ENCODE measurements at regions not wholly inside any gene's neighbourhood (a gene's known extent, or its start where the extent isn't known, plus 50 kb on each side); places are given as distances from the start of the nearest gene placed in this dataset.

DNA sequence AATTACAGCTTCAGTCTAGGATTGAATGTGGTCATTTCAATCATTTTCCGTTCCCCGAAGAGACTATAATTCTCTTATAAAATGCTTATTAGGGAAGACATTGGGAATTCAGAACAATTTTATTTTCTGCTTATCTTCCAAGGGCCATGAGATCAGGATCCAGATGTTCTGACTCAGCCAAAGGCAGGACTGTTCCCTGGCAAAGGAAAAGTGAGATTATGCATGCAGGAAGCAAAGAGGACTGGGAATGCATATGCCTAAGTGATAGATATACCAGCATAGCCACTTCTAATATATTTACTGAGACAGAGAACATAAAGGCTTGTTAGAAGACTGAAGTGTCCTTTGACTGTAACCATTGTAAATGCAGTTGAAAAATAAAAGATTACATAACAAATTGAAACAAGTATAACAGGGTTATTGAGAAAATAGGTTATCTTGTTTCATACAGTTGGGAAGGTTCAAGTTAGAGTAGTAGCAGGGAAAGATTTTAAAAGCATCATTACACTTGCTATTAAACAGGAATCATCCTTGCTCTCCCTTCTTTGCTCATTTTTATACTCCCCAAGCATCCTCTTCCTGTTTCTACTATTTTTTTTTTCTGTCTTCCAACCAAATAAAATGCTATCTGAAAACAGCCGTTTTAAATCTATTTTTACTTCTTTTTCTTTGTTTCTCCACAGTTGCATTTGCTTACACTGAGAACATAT lies 439.6 kb upstream of the ADAMTS5 start:
- Histone ChIP-seq H3K79me2 (replicated peaks; ENCODE audit: insufficient read depth) (no peaks in the 10 kb centered on the region), H3F3A (replicated peaks; ENCODE audit: low read depth) (no peaks in the 10 kb centered on the region), H3K27ac (ENCODE audit: low read depth) (no peak overlapping the region), H3K4me2 (peak overlapping the region; percentile 36; the same call in 1 of the 2 replicates), H3K4me1 (ENCODE audit: insufficient read depth) (peaks cover 10% of the 10 kb centered on the region; the same call in 1 of the 2 replicates), H3K27me3 (ENCODE audit: insufficient read depth) (no peaks in the 10 kb centered on the region), H3K9me2 (ENCODE audit: insufficient read depth) (no peaks in the 10 kb centered on the region), H3K4me3 (no peak overlapping the region), H4K20me1 (replicated peaks; ENCODE audit: insufficient read depth) (no peaks in the 10 kb centered on the region), H3K36me3 (ENCODE audit: insufficient read depth) (no peaks in the 10 kb centered on the region), H2AFZ (no peak overlapping the region)
- H3K27ac Mint-ChIP-seq: peak overlapping the region; percentile 80
- H3K27me3 Mint-ChIP-seq (ENCODE audit: insufficient read depth, low read depth, poor library complexity): peaks cover 2% of the 10 kb centered on the region
- H3K9me3 Mint-ChIP-seq: no peaks in the 10 kb centered on the region
- H3K4me1 Mint-ChIP-seq: peaks cover 7% of the 10 kb centered on the region; the same call in 2 of the 3 replicates
- no peak for DNase-seq (ENCODE audit: low spot score)
- TF ChIP-seq ZNF114 (CRISPR knock-in tag; IDR thresholded peaks at IDR 0.05): no peak
- no peak for TF ChIP-seq STAT1 (IDR thresholded peaks at IDR 0.05; ENCODE audit: unreplicated experiment)
- TF ChIP-seq EZH2 (IDR thresholded peaks at IDR 0.05; ENCODE audit: low read depth, unreplicated experiment): no peak
- TF ChIP-seq POLR2AphosphoS5 (IDR thresholded peaks at IDR 0.05; ENCODE audit: low read depth): no peak
- TF ChIP-seq, protein P1, sequence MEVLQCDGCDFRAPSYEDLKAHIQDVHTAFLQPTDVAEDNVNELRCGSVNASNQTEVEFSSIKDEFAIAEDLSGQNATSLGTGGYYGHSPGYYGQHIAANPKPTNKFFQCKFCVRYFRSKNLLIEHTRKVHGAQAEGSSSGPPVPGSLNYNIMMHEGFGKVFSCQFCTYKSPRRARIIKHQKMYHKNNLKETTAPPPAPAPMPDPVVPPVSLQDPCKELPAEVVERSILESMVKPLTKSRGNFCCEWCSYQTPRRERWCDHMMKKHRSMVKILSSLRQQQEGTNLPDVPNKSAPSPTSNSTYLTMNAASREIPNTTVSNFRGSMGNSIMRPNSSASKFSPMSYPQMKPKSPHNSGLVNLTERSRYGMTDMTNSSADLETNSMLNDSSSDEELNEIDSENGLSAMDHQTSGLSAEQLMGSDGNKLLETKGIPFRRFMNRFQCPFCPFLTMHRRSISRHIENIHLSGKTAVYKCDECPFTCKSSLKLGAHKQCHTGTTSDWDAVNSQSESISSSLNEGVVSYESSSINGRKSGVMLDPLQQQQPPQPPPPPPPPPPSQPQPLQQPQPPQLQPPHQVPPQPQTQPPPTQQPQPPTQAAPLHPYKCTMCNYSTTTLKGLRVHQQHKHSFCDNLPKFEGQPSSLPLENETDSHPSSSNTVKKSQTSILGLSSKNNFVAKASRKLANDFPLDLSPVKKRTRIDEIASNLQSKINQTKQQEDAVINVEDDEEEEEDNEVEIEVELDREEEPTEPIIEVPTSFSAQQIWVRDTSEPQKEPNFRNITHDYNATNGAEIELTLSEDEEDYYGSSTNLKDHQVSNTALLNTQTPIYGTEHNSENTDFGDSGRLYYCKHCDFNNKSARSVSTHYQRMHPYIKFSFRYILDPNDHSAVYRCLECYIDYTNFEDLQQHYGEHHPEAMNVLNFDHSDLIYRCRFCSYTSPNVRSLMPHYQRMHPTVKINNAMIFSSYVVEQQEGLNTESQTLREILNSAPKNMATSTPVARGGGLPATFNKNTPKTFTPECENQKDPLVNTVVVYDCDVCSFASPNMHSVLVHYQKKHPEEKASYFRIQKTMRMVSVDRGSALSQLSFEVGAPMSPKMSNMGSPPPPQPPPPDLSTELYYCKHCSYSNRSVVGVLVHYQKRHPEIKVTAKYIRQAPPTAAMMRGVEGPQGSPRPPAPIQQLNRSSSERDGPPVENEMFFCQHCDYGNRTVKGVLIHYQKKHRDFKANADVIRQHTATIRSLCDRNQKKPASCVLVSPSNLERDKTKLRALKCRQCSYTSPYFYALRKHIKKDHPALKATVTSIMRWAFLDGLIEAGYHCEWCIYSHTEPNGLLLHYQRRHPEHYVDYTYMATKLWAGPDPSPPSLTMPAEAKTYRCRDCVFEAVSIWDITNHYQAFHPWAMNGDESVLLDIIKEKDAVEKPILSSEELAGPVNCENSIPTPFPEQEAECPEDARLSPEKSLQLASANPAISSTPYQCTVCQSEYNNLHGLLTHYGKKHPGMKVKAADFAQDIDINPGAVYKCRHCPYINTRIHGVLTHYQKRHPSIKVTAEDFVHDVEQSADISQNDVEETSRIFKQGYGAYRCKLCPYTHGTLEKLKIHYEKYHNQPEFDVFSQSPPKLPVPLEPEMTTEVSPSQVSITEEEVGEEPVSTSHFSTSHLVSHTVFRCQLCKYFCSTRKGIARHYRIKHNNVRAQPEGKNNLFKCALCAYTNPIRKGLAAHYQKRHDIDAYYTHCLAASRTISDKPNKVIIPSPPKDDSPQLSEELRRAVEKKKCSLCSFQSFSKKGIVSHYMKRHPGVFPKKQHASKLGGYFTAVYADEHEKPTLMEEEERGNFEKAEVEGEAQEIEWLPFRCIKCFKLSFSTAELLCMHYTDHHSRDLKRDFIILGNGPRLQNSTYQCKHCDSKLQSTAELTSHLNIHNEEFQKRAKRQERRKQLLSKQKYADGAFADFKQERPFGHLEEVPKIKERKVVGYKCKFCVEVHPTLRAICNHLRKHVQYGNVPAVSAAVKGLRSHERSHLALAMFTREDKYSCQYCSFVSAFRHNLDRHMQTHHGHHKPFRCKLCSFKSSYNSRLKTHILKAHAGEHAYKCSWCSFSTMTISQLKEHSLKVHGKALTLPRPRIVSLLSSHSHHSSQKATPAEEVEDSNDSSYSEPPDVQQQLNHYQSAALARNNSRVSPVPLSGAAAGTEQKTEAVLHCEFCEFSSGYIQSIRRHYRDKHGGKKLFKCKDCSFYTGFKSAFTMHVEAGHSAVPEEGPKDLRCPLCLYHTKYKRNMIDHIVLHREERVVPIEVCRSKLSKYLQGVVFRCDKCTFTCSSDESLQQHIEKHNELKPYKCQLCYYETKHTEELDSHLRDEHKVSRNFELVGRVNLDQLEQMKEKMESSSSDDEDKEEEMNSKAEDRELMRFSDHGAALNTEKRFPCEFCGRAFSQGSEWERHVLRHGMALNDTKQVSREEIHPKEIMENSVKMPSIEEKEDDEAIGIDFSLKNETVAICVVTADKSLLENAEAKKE (CRISPR knock-in tag; IDR thresholded peaks at IDR 0.05): no peak
- TF ChIP-seq JUNB (IDR thresholded peaks at IDR 0.05; ENCODE audit: unreplicated experiment): no peak
- TF ChIP-seq, protein P2, sequence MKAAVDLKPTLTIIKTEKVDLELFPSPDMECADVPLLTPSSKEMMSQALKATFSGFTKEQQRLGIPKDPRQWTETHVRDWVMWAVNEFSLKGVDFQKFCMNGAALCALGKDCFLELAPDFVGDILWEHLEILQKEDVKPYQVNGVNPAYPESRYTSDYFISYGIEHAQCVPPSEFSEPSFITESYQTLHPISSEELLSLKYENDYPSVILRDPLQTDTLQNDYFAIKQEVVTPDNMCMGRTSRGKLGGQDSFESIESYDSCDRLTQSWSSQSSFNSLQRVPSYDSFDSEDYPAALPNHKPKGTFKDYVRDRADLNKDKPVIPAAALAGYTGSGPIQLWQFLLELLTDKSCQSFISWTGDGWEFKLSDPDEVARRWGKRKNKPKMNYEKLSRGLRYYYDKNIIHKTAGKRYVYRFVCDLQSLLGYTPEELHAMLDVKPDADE (IDR thresholded peaks at IDR 0.05): no peak
- TF ChIP-seq, protein P3, sequence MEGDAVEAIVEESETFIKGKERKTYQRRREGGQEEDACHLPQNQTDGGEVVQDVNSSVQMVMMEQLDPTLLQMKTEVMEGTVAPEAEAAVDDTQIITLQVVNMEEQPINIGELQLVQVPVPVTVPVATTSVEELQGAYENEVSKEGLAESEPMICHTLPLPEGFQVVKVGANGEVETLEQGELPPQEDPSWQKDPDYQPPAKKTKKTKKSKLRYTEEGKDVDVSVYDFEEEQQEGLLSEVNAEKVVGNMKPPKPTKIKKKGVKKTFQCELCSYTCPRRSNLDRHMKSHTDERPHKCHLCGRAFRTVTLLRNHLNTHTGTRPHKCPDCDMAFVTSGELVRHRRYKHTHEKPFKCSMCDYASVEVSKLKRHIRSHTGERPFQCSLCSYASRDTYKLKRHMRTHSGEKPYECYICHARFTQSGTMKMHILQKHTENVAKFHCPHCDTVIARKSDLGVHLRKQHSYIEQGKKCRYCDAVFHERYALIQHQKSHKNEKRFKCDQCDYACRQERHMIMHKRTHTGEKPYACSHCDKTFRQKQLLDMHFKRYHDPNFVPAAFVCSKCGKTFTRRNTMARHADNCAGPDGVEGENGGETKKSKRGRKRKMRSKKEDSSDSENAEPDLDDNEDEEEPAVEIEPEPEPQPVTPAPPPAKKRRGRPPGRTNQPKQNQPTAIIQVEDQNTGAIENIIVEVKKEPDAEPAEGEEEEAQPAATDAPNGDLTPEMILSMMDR (conservative IDR thresholded peaks at IDR 0.05; ENCODE audit: low read depth in 2 of 2): no peak
- no peak for ATAC-seq
- no peaks in the 10 kb centered on the region for H3K36me3 Mint-ChIP-seq (ENCODE audit: low read depth)
- no peak overlapping the region for H3K4me3 Mint-ChIP-seq

All from GM23338 (cell line).